Suppressor macrophage treated with lipopolysaccharide for 1 hour (primary cell): ENCODE measurements at regions not wholly inside any gene's neighbourhood (a gene's known extent, or its start where the extent isn't known, plus 50 kb on each side); places are given as distances from the start of the nearest gene placed in this dataset.
"Not testable (repeated sequence)": the region's sequence is repeated elsewhere in the genome, so short reads cannot be mapped to it uniquely, and the experiment has no call there.

Experiments
- DNase-seq, 3 donors: peaks; one replicate each; pipeline ENCODE4 v3.0.0-alpha.2; 2020 to 2022

GRCh38 chr17:13442361-13442760, 159.4 kb downstream of the HS3ST3A1 start:
- DNase-seq, result no peak

DNA sequence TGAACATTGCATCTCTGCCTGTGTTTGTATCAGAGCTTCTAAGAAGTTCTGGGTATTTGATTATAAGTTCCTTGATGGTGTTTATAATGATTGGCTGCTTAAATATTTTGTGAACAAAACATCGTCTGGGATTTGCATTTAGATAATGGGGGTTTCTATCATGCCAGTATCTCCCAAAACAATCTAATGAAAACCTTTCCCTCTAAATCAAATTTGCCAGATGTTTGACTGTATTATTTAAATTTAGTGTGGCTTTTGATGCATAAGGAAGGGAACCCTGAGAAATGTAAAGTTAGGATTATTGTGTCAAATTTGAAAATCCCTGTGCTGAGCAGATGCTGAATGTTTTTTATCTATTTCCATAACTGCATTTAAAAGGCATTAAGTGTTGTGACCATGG, 159.9 kb downstream of the HS3ST3A1 start:
- no peak for DNase-seq

DNA sequence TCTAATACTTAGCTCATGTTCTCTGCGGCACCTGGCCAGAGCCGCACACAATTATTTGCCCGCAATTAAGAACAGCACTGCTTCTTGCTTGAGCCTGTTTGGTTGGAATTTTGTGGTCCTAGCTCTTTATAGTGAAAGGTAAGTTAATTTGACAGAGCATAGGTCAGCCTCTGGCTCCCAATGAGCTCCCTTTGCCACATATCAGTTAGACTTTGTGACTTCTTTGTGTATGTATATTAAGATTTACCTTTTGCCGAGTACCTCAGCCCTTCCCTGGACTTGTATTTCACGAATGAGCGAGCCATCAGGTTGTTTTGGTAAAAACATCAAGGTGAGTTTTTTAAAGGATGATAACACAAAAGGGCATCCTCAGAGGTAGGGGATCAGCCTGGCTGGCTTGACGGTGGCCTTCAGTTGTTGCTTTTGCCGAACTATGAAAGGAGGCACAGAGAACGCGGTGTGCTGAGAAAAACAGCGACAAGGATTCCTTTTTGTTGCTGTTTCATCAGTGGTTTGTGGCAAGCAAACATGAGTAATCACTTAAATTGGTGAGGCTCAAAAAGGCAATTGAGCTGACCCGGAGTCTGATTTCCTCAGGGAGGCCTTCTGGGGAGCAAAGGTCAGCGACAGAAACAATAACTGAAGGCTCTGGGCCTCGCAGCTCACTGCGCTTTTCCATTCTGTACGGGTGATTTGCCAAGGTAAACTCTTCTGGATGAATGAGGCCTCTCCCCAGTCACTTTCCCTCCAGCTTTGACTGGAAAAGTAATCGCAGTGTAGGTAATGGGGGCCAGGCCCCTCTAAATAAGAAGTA, 163.6 kb downstream of the HS3ST3A1 start:
- no peak for DNase-seq

GRCh38 chr17:13435230-13435629, 166.5 kb downstream of the HS3ST3A1 start:
- no peak for DNase-seq

- DNase-seq, result no peak
Measured at GRCh38 chr17:13429201-13429600, 172.5 kb downstream of the HS3ST3A1 start.

GRCh38 chr17:13428611-13429042, 173.1 kb downstream of the HS3ST3A1 start:
- no peak for DNase-seq

- no peak for DNase-seq
Measured at GRCh38 chr17:13426991-13427390, 174.7 kb downstream of the HS3ST3A1 start.

DNA sequence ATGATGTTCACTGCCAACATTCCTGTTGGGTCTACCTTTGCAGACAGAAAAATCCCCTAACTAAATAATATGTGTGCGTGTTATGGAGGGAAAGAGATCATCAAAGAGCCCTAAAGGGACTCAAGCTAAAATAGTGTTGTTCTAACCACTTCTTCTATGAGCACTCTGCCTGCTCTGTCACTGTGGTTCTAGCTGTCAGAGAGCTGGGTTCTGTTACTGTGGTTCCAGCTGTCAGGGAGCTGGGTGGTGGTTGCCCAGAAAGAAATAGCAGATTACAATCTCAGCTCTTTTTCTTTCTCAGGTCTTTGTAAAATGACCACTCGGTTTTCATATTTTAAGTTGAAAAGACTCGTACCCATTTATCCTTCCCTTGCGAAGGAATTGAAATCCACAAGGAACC, 176.3 kb downstream of the HS3ST3A1 start:
- DNase-seq, result no peak

- no peak for DNase-seq
Measured at GRCh38 chr17:13421581-13422130, 180.1 kb downstream of the HS3ST3A1 start.

GRCh38 chr17:13420878-13421277, 180.9 kb downstream of the HS3ST3A1 start:
- DNase-seq, result peak; percentile 12 to 81 (median 69)

DNA sequence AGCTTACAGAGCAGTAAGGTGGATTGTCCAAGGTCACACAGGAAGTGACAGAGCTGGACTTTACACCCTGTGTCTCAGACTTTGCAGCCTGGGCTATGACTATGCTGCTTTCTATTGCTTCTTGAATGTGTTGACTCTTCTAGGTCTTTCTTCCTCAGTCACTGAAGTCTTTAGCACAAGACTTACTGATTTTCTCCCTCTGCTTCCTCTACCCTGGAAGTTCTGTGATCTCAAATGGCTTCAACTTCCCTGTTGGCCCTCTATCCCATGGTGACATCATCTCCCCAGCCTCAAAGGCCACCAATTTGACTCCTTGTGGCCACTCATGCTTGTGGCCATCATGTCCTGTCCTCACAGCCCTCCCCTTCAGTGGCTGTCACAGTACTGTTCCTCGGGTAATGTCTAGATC, 181.3 kb downstream of the HS3ST3A1 start:
- peak; percentile 17 to 57 (median 51) for DNase-seq

- DNase-seq, result no peak
Measured at GRCh38 chr17:13419676-13420075, 182.1 kb downstream of the HS3ST3A1 start.

DNA sequence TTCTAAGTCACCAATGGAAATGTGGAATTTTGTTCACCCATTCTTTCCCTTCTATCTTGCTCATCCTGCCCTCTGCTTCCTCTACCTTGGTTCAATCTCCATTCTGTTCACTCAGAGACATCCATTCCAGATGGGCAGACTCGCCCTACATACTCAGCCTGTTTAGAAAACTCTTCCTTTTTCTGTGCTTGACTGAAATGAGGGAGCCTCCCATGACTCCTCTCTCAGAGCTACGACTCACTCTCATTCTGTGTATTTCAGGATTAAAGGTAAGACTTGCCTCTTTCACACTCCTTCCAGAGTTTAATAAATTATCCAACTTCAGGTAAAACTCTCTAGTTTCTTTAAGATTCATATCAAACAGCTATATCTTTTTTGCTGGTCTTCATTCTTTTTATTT, 182.8 kb downstream of the HS3ST3A1 start:
- no peak for DNase-seq

GRCh38 chr17:13417381-13417950, 184.3 kb downstream of the HS3ST3A1 start:
- DNase-seq, result no peak

DNA sequence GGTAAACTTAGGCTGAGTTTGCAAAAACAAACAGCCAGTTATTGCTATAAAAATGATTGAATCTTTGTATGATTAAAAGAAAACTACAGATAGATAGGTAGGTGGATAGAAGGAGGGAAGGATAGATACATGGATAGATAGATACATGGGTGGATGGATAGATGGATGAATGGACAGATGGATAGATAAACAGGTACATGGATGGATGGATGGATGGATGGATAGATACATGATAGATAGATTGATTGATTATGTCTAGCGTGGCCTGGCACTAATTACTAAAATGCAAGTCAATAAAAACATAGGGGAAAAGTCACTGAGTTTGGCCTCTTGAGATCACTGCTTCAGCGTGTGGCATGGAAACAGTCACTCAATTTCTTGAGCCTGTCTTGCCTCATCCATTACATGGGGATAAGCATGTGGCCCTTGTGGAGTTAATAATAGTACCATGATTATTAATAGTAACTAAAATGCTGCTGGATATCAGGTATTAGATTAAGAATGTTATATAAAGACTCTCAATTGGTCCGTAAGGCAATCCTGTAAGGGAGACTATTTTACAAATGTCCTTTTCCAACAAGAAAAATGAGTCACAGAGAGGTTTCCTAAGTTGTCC, 184.9 kb downstream of the HS3ST3A1 start:
- DNase-seq, result no peak

GRCh38 chr17:13415871-13416416, 185.8 kb downstream of the HS3ST3A1 start:
- DNase-seq, result peak; percentile 15 to 36 (median 32)

DNA sequence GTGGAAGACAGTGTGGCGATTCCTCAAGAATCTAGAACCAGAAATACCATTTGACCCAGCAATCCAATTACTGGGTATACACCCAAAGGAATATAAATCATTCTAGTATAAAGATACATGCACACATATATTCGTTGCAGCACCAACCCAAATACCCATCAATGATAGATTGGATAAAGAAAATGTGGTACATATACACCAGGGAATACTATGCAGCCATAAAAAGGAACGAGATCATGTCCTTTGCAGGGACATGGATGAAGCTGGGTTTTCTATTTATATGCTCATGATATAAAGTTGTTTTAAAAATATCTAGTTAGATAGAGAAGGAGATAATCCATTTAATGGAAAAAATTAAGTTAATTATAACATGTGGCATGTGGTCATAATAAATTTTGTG, 186.5 kb downstream of the HS3ST3A1 start:
- DNase-seq, result not testable (repeated sequence)

DNA sequence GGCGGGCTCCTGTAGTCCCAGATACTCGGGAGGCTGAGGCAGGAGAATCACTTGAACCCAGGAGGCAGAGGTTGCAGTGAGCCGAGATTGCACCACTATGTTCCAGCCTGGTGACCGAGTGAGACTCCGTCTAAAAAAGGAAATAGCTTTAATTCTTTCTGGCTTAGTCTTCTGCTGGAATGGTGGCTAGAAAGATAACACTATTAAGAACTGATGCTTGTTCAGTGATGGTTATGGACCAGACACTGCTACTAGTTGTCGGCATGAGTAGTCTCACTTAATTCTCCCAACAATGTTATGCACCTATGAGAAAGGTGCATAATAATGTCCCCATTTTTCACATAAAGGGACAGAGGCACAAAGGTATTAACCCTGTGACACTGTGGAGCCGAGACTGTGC, 188.7 kb downstream of the HS3ST3A1 start:
- no peak for DNase-seq

DNA sequence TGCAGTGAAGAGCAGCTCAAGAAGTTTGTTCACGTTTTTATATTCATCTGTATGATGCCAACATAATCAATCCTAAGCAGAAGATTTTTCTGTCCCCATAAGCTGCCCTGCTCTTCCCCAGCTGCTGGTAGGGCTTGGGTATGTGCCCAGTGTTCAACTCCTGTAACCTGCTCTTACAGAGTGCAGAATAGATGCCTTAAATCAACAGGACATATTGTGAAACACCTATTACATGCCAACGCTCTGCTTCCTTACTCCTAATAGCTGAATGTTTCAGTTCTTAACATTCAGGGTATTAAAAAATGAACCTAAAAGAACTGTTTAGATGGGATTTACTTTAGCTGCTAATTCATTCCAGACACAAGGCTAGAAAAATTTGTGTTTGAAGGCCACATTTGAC, 190.9 kb downstream of the HS3ST3A1 start:
- DNase-seq, result peak in 1 of 3 donors; percentile 38

DNA sequence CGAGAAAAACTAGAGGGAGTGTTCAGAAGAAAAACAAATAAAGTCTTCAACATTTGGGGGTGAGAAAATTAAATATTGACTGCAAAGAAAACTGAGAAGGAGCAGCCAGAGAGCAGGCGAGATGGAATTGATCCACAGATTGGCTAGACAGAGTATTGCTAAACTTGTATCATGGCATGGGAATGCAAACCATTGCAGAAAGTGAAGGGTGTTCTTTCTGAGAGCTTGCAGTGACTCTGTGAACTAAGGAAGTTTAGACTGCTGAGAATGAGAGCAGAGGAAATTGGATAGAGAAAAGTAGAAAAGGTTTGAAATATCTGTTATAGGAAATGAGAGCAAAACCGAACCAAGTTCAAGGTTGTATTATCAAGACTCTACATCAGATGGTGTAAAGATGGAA, 191.5 kb downstream of the HS3ST3A1 start:
- DNase-seq, result no peak

GRCh38 chr17:13409455-13409854, 192.3 kb downstream of the HS3ST3A1 start:
- no peak for DNase-seq

DNA sequence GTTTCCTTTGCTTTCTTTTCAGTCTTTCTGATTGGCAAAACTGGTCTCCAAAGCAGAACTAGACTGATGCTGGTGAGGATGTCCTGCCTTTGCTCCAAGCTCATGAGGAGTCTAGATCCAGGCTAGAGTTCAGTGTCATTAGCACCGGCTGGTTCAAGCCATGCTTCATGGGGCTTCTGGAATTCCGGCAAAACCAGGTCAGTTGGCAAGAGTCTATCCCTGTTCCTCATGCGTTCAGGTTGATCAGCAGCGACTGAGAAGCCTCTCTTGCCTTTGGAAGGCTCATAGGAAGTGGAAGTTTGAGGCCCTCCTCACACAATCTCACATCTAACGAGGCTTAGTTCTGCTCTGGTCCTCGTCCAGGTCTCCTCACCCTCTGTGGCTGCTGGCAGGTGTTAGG, 194.3 kb downstream of the HS3ST3A1 start:
- DNase-seq, result no peak

DNA sequence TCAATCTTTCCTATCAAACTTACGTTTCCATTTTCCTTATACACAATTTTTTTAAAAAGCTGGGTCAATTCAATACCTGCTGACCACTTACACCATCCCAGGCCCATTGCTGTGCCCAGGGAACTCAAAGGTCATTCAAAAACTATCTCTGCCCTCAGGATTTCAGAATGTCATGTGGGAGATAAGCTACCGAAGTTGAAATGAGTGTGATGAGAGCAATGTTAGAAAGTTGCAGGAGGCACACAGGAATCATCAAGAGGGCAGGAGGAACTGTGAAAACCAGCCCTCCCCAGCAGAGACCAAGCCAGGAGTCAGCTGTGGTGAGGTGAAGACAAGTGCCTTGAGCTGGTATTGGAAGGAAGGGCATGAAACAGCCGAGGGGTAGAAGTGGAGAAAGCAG, 195.9 kb downstream of the HS3ST3A1 start:
- no peak for DNase-seq

DNA sequence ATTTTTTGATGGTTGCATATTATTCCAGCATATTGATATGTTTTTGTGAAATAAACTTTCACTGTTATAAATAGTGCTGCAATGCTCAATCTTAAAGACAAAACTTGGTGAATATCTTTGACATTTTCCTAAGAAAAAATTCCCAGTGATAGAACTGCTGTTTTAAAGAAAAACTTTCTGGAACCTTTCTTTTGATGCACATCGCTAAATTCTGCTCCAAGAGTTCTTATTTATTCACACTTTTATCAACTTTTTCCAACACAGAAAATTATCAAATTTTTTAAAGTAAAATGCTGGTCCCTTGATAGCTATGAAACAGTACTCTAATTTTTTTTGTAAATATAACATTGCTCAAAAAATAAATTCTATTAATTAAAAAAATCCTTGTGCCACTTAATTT, 196.6 kb downstream of the HS3ST3A1 start:
- no peak for DNase-seq
